GM18907 (cell line): ENCODE measurements at regions not wholly inside any gene's neighbourhood (a gene's known extent, or its start where the extent isn't known, plus 50 kb on each side); places are given as distances from the start of the nearest gene placed in this dataset.

ENCODE experiments used
- ATAC-seq: cut with Tn5 transposase; IDR thresholded peaks from one replicate; pipeline ENCODE4 v1.9.1; 2021; ENCODE audit warnings: mild to moderate bottlenecking, moderate library complexity; ENCODE audit not compliant: unreplicated experiment

DNA sequence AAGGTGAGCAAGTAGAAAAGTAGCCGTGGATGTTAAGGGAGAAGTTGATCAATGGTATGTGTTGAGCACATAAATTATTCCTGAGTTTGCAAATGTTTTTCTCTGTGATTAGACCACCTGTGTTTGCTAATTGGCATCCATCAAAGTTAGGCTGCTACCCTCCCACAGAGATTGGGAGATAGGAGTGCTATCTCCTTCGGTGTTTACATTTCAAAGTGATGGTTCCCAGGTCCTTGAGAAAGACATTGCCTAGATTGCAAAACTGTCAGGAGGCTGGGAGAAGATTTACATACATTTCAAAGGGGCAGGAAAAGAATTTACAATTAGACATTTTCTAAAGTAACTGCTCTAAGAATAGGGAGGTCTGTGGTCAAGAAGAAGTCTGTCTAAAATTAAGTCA, 54.3 kb upstream of the CNTNAP4 start:
- ATAC-seq: no peak

DNA sequence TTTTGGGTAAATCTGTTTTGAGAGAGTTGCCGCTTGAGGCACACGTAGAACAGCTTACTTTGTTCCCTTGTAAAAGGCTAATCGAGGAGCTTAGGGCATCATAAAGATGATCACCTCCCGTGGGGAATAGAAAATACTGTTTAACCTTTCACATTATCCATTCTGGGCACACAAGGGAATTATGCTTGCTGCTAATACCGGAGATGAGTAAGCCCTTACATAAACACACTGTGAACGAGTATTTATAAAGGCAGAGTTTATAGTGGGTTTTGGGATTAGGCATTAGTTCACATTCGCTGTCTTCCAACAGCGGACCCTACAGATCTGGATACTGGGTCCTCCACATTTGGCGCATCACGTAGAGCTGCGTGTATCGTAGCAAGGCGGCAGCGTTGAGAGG, 51.2 kb upstream of the CNTNAP4 start:
- no peak for ATAC-seq

DNA sequence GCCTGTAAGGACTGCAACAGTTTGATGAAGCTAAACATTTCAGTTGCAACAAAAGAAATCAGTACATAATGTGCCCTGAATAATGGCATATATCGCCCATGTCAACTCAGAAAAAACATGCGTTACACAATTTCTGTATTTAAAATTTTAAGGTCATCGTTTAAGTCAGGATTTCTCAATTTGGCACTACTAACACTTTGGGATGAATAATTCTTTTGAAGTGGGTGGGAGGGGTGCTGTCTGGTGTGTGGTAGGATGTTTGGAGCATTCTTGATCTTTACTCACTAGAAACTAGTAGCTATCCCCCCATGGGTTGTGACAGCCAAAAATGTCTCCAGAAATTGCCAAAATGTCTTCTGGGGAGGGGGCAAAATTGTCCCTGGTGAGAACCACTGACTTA, 50.7 kb upstream of the CNTNAP4 start:
- ATAC-seq: no peak
